NCI-H2029 treated with DMSO at 0.1 percent for 48 hours (cell line): ENCODE measurements at regions not wholly inside any gene's neighbourhood (a gene's known extent, or its start where the extent isn't known, plus 50 kb on each side); places are given as distances from the start of the nearest gene placed in this dataset.

Experiments used
- DNase-seq: peaks from one replicate; lab custom pipeline; 2025; lab: John Stamatoyannopoulos, UW

- no peak for DNase-seq
Measured at GRCh38 chr3:59131016-59131766, 81.4 kb upstream of the CFAP20DC start.

- DNase-seq: no peak
Measured at GRCh38 chr3:59128685-59129084, 78.9 kb upstream of the CFAP20DC start.

GRCh38 chr3:59127071-59127470 is 77.2 kb upstream of the CFAP20DC start:
- DNase-seq: no peak

- DNase-seq: no peak
Measured at GRCh38 chr3:59126446-59126845, 76.6 kb upstream of the CFAP20DC start.

GRCh38 chr3:59121346-59122144 is 71.7 kb upstream of the CFAP20DC start:
- no peak for DNase-seq

GRCh38 chr3:59118928-59119327 is 69.1 kb upstream of the CFAP20DC start:
- DNase-seq: no peak

GRCh38 chr3:59117396-59117795 is 67.6 kb upstream of the CFAP20DC start:
- DNase-seq: no peak

GRCh38 chr3:59116233-59116537 is 66.4 kb upstream of the CFAP20DC start:
- DNase-seq: no peak

GRCh38 chr3:59115364-59116232 is 65.8 kb upstream of the CFAP20DC start:
- DNase-seq: no peak

- DNase-seq: no peak
Measured at GRCh38 chr3:59107856-59108815, 58.3 kb upstream of the CFAP20DC start.

- DNase-seq: no peak
Measured at GRCh38 chr3:59106085-59106648, 56.3 kb upstream of the CFAP20DC start.

- no peak for DNase-seq
Measured at GRCh38 chr3:59103552-59103951, 53.7 kb upstream of the CFAP20DC start.

GRCh38 chr3:59101231-59101736 is 51.5 kb upstream of the CFAP20DC start:
- DNase-seq: no peak
